ENCODE measurements at regions not wholly inside any gene's neighbourhood (a gene's known extent, or its start where the extent isn't known, plus 50 kb on each side); places are given as distances from the start of the nearest gene placed in this dataset.

DNA sequence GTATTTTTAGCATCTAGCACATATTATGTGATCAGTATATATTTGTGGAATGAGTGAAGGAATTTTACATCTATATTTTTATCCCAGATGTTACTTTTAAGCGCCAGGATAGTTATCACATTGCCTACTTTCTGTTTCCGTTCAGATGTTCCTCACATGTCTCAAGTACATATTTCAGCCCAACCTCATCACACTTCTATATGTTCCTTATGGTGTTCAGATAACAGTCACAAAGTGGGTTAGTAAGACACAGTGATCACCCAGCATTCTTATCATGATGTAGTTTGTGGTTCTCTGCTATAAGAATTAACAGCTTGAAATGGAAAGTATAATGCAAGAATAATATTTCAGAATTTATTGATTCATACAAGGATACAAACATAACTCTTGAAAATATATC lies 170.0 kb upstream of the RASA1 start:
- TF ChIP-seq POLR2A (IDR thresholded peaks at IDR 0.05): no peak
- TF ChIP-seq CTCF (IDR thresholded peaks at IDR 0.05): no peak
- no peak for TF ChIP-seq POLR2AphosphoS5 (IDR thresholded peaks at IDR 0.05)
